Liver (tissue), 8 donors: ENCODE measurements at regions not wholly inside any gene's neighbourhood (a gene's known extent, or its start where the extent isn't known, plus 50 kb on each side); places are given as distances from the start of the nearest gene placed in this dataset.

Experiments
- DNase-seq: peaks from one replicate; pipeline ENCODE4 v3.0.0-alpha.2; 2017; ENCODE audit warnings: low spot score
- H3K27ac ChIP-seq, 2 donors: one replicate each; pipeline ENCODE4 v1.7.0; 2013; ENCODE audit warnings: inconsistent platforms in 2 of 2, low read length in 2 of 2, control low read depth in 1 of 2, low read depth in 1 of 2, mild to moderate bottlenecking in 1 of 2
- H3K27me3 ChIP-seq, 4 donors: one replicate each; pipeline versions ENCODE4 v1.6.1 to v1.7.0; 2013; ENCODE audit warnings: low read length in 3 of 4, inconsistent platforms in 1 of 4, mild to moderate bottlenecking in 1 of 4, moderate library complexity in 1 of 4; ENCODE audit not compliant: control insufficient read depth in 4 of 4, insufficient read depth in 4 of 4
- H3K36me3 ChIP-seq, 4 donors: one replicate each; pipeline versions ENCODE4 v1.6.1 to v1.7.0; 2013; ENCODE audit warnings: low read length in 3 of 4, mild to moderate bottlenecking in 3 of 4, low read depth in 1 of 4, moderate library complexity in 1 of 4; ENCODE audit not compliant: control insufficient read depth in 4 of 4, insufficient read depth in 3 of 4
- H3K4me1 ChIP-seq, 4 donors: one replicate each; pipeline versions ENCODE4 v1.6.1 to v1.7.0; 2013; ENCODE audit warnings: low read length in 3 of 4, mild to moderate bottlenecking in 3 of 4, moderate library complexity in 1 of 4; ENCODE audit not compliant: control insufficient read depth in 4 of 4, insufficient read depth in 4 of 4
- H3K4me3 ChIP-seq, 3 donors: one replicate each; pipeline versions ENCODE4 v1.6.1 to v1.7.0; 2013; ENCODE audit warnings: low read length in 3 of 3, control low read depth in 1 of 3, low read depth in 1 of 3, mild to moderate bottlenecking in 1 of 3
- H3K9ac ChIP-seq, 2 donors: one replicate each; pipeline ENCODE4 v1.7.0; 2013; ENCODE audit warnings: low read length in 2 of 2, mild to moderate bottlenecking in 2 of 2, moderate library complexity in 2 of 2, control low read depth in 1 of 2, low read depth in 1 of 2
- H3K9me3 ChIP-seq, 4 donors: one replicate each; pipeline versions ENCODE4 v1.6.1 to v1.7.0; 2013; ENCODE audit warnings: low read length in 3 of 4; ENCODE audit not compliant: control insufficient read depth in 4 of 4
- FOXA2 ChIP-seq: IDR thresholded peaks from 2 replicates; pipeline ENCODE4 v1.6.1; 2016; ENCODE audit warnings: antibody characterized with exemption
- HNF4A ChIP-seq, 2 donors: conservative IDR thresholded peaks; 2 replicates each; pipeline ENCODE4 v1.6.1; 2016; ENCODE audit warnings: antibody characterized with exemption in 2 of 2, mild to moderate bottlenecking in 2 of 2
- HNF4G ChIP-seq: IDR thresholded peaks from 2 replicates; pipeline ENCODE4 v1.6.1; 2016; ENCODE audit warnings: antibody characterized with exemption
- JUND ChIP-seq, 2 donors: IDR thresholded peaks; 2 replicates each; pipeline ENCODE4 v1.6.1; 2016; ENCODE audit warnings: antibody characterized with exemption in 2 of 2
- MAX ChIP-seq: IDR thresholded peaks from 2 replicates; pipeline ENCODE4 v1.6.1; 2016; ENCODE audit warnings: antibody characterized with exemption
- RAD21 ChIP-seq, 2 donors: IDR thresholded peaks; 2 replicates each; pipeline ENCODE4 v1.6.1; 2016; ENCODE audit warnings: antibody characterized with exemption in 2 of 2, mild to moderate bottlenecking in 2 of 2
- SP1 ChIP-seq: IDR thresholded peaks from 2 replicates; pipeline ENCODE4 v1.6.1; 2018; ENCODE audit warnings: antibody characterized with exemption, mild to moderate bottlenecking
- TAF1 ChIP-seq: conservative IDR thresholded peaks from 2 replicates; pipeline ENCODE4 v1.6.1; 2016; ENCODE audit warnings: antibody characterized with exemption, mild to moderate bottlenecking
- YY1 ChIP-seq: IDR thresholded peaks from 2 replicates; pipeline ENCODE4 v1.6.1; 2016; ENCODE audit warnings: antibody characterized with exemption, mild to moderate bottlenecking
- WGBS: extraction: QIAGEN DNeasy Blood & Tissue Kit; methylation state at CpG from one replicate; pipeline ENCODE4 v1.1.7; 2013; 5-methylcytosine and 5-hydroxymethylcytosine counted together
- TF ChIP-seq, protein P1 (sequence below): IDR thresholded peaks from 2 replicates; pipeline ENCODE4 v1.6.1; 2016; ENCODE audit warnings: antibody characterized with exemption
- TF ChIP-seq, protein P2 (sequence below): fragments of 150-350 bp; IDR thresholded peaks from 2 replicates; pipeline ENCODE4 v1.5.1; 2017; ENCODE audit warnings: improper control_type of control experiment, low read depth, low read length; ENCODE audit not compliant: missing input control
- TF ChIP-seq, protein P3 (sequence below): IDR thresholded peaks from 2 replicates; pipeline ENCODE4 v1.6.1; 2016; ENCODE audit warnings: antibody characterized with exemption
- donor health status: healthy.
- donor health status: healthy.
- donor health status: healthy.
- donor health status: healthy.
- donor health status: healthy.

GRCh38 chr1:209400351-209401220 is 182.9 kb upstream of the CAMK1G start:
- no peaks in the 10 kb centered on the region for H3K36me3 ChIP-seq
- H3K9ac ChIP-seq, result no peak overlapping the region
- TF ChIP-seq, protein P1, sequence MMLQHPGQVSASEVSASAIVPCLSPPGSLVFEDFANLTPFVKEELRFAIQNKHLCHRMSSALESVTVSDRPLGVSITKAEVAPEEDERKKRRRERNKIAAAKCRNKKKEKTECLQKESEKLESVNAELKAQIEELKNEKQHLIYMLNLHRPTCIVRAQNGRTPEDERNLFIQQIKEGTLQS, result no peak
- TF ChIP-seq FOXA2, result no peak
- H3K27ac ChIP-seq, result no peak overlapping the region
- no peaks in the 10 kb centered on the region for H3K9me3 ChIP-seq
- DNase-seq, result no peak
- H3K4me3 ChIP-seq, result no peak overlapping the region
- H3K27me3 ChIP-seq, result peaks cover 0 to 5% (median 0%) of the 10 kb centered on the region in 4 donors
- peaks cover 0 to 3% (median 0%) of the 10 kb centered on the region in 4 donors for H3K4me1 ChIP-seq
- WGBS, result 78% methylated on average over 7 of the region's 7 CpGs

GRCh38 chr1:209402697-209403096 is 180.8 kb upstream of the CAMK1G start:
- Histone ChIP-seq H3K4me1 (peaks cover 0 to 3% (median 0%) of the 10 kb centered on the region in 4 donors), H3K27me3 (peaks cover 0 to 5% (median 0%) of the 10 kb centered on the region in 4 donors), H3K9me3 (no peaks in the 10 kb centered on the region), H3K36me3 (no peaks in the 10 kb centered on the region), H3K9ac (no peak overlapping the region), H3K4me3 (no peak overlapping the region), H3K27ac (no peak overlapping the region)
- 40% methylated on average over 2 of the region's 2 CpGs for WGBS
- DNase-seq, result no peak
- no peak for TF ChIP-seq SP1
- TF ChIP-seq MAX, result no peak
- TF ChIP-seq, protein P2, sequence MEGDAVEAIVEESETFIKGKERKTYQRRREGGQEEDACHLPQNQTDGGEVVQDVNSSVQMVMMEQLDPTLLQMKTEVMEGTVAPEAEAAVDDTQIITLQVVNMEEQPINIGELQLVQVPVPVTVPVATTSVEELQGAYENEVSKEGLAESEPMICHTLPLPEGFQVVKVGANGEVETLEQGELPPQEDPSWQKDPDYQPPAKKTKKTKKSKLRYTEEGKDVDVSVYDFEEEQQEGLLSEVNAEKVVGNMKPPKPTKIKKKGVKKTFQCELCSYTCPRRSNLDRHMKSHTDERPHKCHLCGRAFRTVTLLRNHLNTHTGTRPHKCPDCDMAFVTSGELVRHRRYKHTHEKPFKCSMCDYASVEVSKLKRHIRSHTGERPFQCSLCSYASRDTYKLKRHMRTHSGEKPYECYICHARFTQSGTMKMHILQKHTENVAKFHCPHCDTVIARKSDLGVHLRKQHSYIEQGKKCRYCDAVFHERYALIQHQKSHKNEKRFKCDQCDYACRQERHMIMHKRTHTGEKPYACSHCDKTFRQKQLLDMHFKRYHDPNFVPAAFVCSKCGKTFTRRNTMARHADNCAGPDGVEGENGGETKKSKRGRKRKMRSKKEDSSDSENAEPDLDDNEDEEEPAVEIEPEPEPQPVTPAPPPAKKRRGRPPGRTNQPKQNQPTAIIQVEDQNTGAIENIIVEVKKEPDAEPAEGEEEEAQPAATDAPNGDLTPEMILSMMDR, result no peak
- TF ChIP-seq, protein P1, result no peak
- TF ChIP-seq, protein P3, sequence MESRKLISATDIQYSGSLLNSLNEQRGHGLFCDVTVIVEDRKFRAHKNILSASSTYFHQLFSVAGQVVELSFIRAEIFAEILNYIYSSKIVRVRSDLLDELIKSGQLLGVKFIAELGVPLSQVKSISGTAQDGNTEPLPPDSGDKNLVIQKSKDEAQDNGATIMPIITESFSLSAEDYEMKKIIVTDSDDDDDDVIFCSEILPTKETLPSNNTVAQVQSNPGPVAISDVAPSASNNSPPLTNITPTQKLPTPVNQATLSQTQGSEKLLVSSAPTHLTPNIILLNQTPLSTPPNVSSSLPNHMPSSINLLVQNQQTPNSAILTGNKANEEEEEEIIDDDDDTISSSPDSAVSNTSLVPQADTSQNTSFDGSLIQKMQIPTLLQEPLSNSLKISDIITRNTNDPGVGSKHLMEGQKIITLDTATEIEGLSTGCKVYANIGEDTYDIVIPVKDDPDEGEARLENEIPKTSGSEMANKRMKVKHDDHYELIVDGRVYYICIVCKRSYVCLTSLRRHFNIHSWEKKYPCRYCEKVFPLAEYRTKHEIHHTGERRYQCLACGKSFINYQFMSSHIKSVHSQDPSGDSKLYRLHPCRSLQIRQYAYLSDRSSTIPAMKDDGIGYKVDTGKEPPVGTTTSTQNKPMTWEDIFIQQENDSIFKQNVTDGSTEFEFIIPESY, result no peak

DNA sequence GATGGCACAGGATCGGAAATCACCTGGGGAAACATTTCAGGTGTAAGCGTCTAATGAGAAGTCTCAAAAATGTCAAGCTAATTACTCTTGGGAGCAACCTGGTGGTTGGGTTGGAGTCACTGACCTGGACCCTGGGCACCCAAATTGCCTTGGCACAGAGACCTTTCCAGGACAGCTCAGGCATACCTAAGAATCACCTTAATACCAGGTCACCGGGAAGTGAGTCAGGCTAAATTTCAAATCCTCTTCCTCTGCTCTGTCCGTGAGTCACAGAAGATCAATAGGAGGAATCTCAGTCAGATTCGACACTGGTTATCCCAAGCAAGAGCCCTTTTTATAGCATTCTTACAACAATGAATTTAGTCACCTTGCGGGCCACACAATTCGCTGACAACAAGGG is 179.6 kb upstream of the CAMK1G start:
- H3K27me3 ChIP-seq, result peaks cover 0 to 5% (median 0%) of the 10 kb centered on the region in 4 donors
- no peak overlapping the region for H3K27ac ChIP-seq
- H3K4me1 ChIP-seq, result peaks cover 0 to 3% (median 0%) of the 10 kb centered on the region in 4 donors
- TF ChIP-seq HNF4G, result no peak
- TF ChIP-seq YY1, result no peak
- no peak for TF ChIP-seq TAF1
- no peak for TF ChIP-seq FOXA2
- no peak for TF ChIP-seq JUND (IDR thresholded peaks at IDR 0.05)
- no peak for TF ChIP-seq HNF4A (conservative IDR thresholded peaks at IDR 0.05)
- TF ChIP-seq, protein P2, result no peak
- TF ChIP-seq RAD21 (IDR thresholded peaks at IDR 0.05), result no peak
- TF ChIP-seq MAX, result no peak
- no peaks in the 10 kb centered on the region for H3K36me3 ChIP-seq
- no peaks in the 10 kb centered on the region for H3K9me3 ChIP-seq
- no peak for DNase-seq
- WGBS, result 68% methylated on average over 7 of the region's 7 CpGs
- H3K9ac ChIP-seq, result no peak overlapping the region
- no peak overlapping the region for H3K4me3 ChIP-seq
